HG03460 (cell line): ENCODE measurements at regions not wholly inside any gene's neighbourhood (a gene's known extent, or its start where the extent isn't known, plus 50 kb on each side); places are given as distances from the start of the nearest gene placed in this dataset.

Experiments
- ATAC-seq: cut with Tn5 transposase; IDR thresholded peaks from one replicate; pipeline ENCODE4 v1.9.1; 2021; ENCODE audit not compliant: unreplicated experiment

DNA sequence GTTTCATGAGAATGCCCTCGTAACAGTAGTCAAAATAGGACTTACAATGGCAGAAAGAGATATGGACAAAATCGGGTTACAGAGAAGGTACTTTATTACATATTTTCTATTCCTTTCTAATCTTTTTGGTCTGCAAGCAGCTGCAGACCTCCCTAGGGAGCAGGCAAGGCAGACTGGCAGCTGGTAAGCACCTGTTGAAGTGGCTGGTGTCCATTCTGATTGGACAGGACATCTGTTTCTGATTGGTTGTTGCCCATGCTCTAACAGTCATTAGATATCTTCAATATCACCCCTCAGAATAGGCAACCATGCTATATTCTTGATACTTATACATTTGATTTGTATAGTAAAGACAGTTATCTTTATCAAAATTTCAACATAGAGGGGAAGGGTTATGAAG is 606.3 kb downstream of the KCNJ2 start:
- no peak for ATAC-seq

GRCh38 chr17:70776441-70776840 is 607.1 kb downstream of the KCNJ2 start:
- no peak for ATAC-seq

GRCh38 chr17:70780031-70780430 is 610.7 kb downstream of the KCNJ2 start:
- ATAC-seq, result no peak

GRCh38 chr17:70786081-70786480 is 616.7 kb downstream of the KCNJ2 start:
- no peak for ATAC-seq

DNA sequence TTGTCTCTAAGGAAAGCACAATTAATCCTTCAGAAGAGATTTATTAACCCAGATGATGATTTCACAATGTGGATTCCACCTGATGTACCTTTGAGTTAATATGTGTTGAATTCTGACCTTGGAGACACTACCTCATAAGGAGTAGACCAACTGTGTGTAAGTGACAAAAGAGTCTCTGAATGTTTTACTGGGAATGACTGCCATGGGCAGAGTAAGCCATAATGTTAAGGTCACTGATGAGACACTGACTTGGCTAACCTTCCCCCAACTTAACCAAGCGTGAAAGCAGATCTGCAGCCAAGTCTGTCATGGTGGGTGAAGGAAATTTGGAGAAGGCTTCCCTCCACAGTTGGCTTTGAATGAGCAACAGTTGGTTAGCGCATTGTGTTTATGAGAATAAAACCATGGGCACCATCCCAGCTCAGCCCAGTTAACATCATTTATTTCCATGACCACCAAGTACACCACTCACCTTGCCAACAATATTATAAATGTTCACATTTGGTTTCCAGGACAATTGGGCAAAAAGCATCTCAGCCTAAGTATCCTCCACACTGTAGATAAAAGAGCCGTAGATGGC is 618.5 kb downstream of the KCNJ2 start:
- no peak for ATAC-seq

GRCh38 chr17:70791748-70792443 is 622.6 kb downstream of the KCNJ2 start:
- ATAC-seq, result no peak

GRCh38 chr17:70794738-70795137 is 625.4 kb downstream of the KCNJ2 start:
- no peak for ATAC-seq

DNA sequence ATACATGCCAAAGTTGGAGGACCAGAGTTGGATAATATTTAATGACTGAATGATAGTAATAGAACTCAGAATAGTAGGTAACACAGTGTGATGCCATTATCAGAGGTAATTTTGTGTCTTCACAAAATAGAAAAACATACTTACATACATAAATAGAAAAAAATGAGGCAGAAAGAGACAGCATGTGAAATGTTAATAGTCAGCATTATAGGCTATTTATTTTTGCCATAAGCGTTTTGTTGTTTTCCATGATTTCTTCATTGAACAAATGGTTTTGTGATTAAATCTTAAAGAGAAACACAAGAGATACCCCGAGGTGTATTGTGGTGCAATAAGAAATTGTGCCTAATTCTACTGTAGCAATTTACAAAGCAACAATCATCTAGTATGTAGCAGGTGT is 626.3 kb downstream of the KCNJ2 start:
- no peak for ATAC-seq

DNA sequence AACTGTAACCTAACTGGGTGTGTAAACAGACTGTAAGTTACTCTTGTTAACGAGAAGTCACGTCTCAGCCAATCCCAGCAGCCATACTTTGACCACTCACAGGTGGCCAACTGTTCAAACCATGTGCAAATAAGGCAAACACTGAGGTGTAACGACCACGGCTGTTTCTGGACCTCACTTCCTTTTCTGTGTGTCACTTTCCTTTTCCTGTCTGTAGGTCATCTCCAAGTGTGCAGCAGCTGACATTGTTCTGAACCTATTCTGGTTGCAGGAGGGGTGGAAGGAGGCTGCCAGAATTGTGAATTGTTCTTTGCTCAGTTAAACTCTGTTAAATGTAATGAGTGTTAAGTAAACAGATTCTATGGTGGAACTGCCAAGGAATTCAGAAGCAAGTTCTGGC is 627.4 kb downstream of the KCNJ2 start:
- ATAC-seq, result no peak

DNA sequence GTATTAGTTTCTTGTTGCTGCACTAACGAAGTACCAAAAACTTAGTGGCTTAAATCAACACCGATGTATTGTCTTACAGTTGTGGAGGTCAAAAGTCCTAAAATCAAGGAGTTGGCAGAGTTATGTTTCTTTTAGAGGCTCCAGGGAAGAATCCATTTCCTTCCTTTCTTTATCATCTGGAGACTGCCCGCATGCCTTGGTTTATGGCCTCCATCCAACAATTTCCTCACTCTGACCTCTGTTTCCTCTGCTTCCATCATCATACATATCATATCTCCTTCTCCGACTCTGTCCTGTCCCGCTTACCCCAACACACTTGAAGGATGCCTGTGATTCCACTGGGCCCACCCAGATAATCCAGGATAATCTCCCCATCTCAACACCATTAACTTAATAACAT is 627.8 kb downstream of the KCNJ2 start:
- ATAC-seq, result no peak

- ATAC-seq, result no peak
Measured at GRCh38 chr17:70804161-70804560, 634.8 kb downstream of the KCNJ2 start.

DNA sequence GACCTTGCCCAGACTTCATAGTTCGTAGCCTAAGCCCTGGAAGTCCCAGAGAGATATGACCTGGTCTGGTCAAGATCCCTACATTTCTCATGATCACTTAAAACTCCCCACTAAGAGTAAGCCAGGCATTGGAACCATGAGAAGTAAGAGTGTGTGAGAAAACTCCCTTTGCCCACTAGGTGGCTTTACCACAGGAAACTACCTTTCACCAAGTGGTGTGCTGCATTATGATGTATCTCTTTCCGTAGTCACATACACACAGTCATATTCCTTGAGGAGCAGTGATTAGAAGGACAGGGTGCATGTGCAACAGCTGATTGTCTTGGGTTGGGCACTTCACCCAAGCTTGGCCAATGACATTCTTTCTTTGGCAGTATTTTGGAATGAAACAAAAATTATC is 639.3 kb downstream of the KCNJ2 start:
- no peak for ATAC-seq

- ATAC-seq, result no peak
Measured at GRCh38 chr17:70810609-70811008, 641.3 kb downstream of the KCNJ2 start.

DNA sequence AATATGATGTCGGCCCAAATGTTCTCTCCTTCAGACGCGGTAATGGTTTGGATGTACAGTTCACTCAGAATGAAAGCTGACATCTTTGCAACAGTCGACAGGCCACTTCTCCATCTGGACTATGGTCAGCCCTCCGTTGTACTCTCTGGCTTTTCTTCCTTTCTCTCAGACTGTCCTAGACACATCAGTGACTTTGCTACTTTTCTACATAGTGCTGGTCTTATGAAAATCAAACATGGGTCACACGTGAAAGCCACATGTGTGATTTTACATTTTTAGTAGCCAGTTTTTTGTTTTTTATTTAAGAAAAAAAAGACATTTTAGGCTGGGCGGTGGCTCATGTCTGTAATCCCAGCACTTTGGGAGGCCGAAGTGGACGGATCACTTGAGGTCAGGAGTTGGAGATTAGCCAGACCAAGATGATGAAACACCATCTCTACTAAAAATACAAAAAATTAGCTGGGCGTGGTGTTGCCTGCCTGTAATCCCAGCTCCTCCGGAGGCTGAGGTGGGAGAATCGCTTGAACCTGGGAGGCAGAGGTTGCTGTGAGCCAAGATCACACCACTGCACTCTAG is 644.1 kb downstream of the KCNJ2 start:
- ATAC-seq, result no peak

- ATAC-seq, result no peak
Measured at GRCh38 chr17:70819183-70819582, 649.9 kb downstream of the KCNJ2 start.

DNA sequence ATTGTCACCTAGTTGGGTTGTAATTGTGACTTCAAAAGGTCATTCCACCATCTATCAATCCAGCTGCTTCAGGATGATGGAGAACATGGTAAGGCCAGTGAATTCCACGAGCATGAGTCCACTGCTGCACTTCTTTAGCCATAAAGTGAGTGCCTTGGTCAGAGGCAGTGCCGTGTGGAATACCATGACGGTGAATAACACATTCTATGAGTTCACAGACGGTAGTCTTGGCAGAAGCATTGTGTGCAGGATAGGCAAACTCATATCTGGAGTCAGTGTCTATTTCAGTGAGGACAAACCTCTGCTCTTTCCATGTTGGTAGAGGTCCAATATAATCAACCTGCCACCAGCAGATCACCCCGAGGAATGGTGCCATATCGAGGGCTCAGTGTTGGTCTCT is 650.9 kb downstream of the KCNJ2 start:
- no peak for ATAC-seq

- ATAC-seq, result no peak
Measured at GRCh38 chr17:70825321-70826125, 656.2 kb downstream of the KCNJ2 start.

GRCh38 chr17:70829876-70830275 is 660.5 kb downstream of the KCNJ2 start:
- no peak for ATAC-seq

GRCh38 chr17:70834039-70834438 is 664.7 kb downstream of the KCNJ2 start:
- ATAC-seq, result no peak

GRCh38 chr17:70848785-70849184 is 679.5 kb downstream of the KCNJ2 start:
- no peak for ATAC-seq

DNA sequence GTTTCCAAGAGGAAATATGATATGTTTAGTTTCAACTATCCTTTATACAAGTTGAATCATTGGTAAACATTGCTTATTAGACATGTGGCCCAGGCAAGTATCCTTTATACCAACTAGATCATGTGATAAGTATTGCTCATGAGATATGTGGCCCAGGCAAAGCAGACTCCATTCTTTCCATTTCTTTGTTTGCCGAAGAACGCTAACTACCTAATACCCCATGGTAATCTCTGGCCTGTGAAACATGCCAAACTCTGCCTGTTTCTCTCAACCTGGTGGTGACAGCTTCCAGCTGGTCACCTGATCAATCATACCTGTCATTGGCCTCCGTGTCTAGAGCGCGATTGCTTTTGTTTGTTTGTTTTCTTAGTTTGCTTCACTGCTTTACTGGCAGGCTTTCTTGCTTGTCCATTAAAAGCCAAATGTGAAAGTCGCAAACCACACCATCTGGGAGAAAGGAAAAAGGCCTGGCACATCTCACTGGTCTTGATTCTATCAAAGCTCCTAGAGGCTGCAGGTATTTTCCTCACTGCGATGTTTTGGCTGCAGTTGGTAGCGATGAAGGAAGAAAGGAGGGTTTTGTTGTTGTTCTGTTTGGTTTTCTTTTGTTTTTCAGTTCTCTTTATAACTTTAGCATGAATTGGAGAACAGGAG is 686.2 kb downstream of the KCNJ2 start:
- ATAC-seq, result no peak
